ENCODE measurements at regions not wholly inside any gene's neighbourhood (a gene's known extent, or its start where the extent isn't known, plus 50 kb on each side); places are given as distances from the start of the nearest gene placed in this dataset.

GRCh38 chr3:176739159-176739558, 458.1 kb downstream of the TBL1XR1 start:
- no peak for TF ChIP-seq CTCF (conservative IDR thresholded peaks at IDR 0.05; ENCODE audit: low read depth, low read length)
- TF ChIP-seq EZH2 (IDR thresholded peaks at IDR 0.05; ENCODE audit: borderline replicate concordance, low read depth, low read length, poor library complexity, severe bottlenecking) = no peak
